ENCODE measurements at regions not wholly inside any gene's neighbourhood (a gene's known extent, or its start where the extent isn't known, plus 50 kb on each side); places are given as distances from the start of the nearest gene placed in this dataset.
A peak's percentile ranks its signal among the peaks of the same experiment; 100 is the strongest.
"Not testable (repeated sequence)": the region's sequence is repeated elsewhere in the genome, so short reads cannot be mapped to it uniquely, and the experiment has no call there.

GRCh38 chr7:83836028-83836427, 187.1 kb upstream of the SEMA3E start:
- DNase-seq (ENCODE audit: low read depth), result no peak
- no peak for TF ChIP-seq CTCF (conservative IDR thresholded peaks at IDR 0.05; ENCODE audit: control insufficient read depth, insufficient read depth, low read depth, low read length)
- H3K4me3 ChIP-seq (ENCODE audit: control insufficient read depth, low read depth, low read length), result no peak overlapping the region

GRCh38 chr7:83835424-83835823, 186.5 kb upstream of the SEMA3E start:
- no peak overlapping the region for H3K4me3 ChIP-seq (ENCODE audit: control insufficient read depth, low read depth, low read length)
- no peak for TF ChIP-seq CTCF (conservative IDR thresholded peaks at IDR 0.05; ENCODE audit: control insufficient read depth, insufficient read depth, low read depth, low read length)
- no peak for DNase-seq (ENCODE audit: low read depth)

GRCh38 chr7:83833721-83834120, 184.8 kb upstream of the SEMA3E start:
- not testable (repeated sequence) for H3K4me3 ChIP-seq (ENCODE audit: control insufficient read depth, low read depth, low read length); DNase-seq (ENCODE audit: low read depth)

- H3K4me3 ChIP-seq (ENCODE audit: control insufficient read depth, low read depth, low read length), result no peak overlapping the region
- DNase-seq (ENCODE audit: low read depth), result no peak
- TF ChIP-seq CTCF (conservative IDR thresholded peaks at IDR 0.05; ENCODE audit: control insufficient read depth, insufficient read depth, low read depth, low read length), result no peak
Measured at GRCh38 chr7:83832009-83832408, 183.1 kb upstream of the SEMA3E start.

GRCh38 chr7:83827036-83827435, 178.1 kb upstream of the SEMA3E start:
- DNase-seq (ENCODE audit: low read depth), result peak; percentile 6
- no peak overlapping the region for H3K4me3 ChIP-seq (ENCODE audit: control insufficient read depth, low read depth, low read length)
- no peak for TF ChIP-seq CTCF (conservative IDR thresholded peaks at IDR 0.05; ENCODE audit: control insufficient read depth, insufficient read depth, low read depth, low read length)

GRCh38 chr7:83824214-83824613, 175.3 kb upstream of the SEMA3E start:
- H3K4me3 ChIP-seq (ENCODE audit: control insufficient read depth, low read depth, low read length), result no peak overlapping the region
- DNase-seq (ENCODE audit: low read depth), result peak; percentile 19
- TF ChIP-seq CTCF (conservative IDR thresholded peaks at IDR 0.05; ENCODE audit: control insufficient read depth, insufficient read depth, low read depth, low read length), result no peak

- no peak overlapping the region for H3K4me3 ChIP-seq (ENCODE audit: control insufficient read depth, low read depth, low read length)
- DNase-seq (ENCODE audit: low read depth), result no peak
- TF ChIP-seq CTCF (conservative IDR thresholded peaks at IDR 0.05; ENCODE audit: control insufficient read depth, insufficient read depth, low read depth, low read length), result no peak
Measured at GRCh38 chr7:83821866-83822265, 172.9 kb upstream of the SEMA3E start.

Measured in fibroblast of mammary gland (primary cell).